HEK293 (cell line): ENCODE measurements at regions not wholly inside any gene's neighbourhood (a gene's known extent, or its start where the extent isn't known, plus 50 kb on each side); places are given as distances from the start of the nearest gene placed in this dataset.

Experiments
- CTCF ChIA-PET: fragments of 350-600 bp; formaldehyde crosslinking; extraction: SDS; loops from one replicate; lab custom pipeline; 2021; ENCODE audit warnings: antibody characterized with exemption; lab: Yijun Ruan, JAX
- POLR2A ChIA-PET: fragments of 300-600 bp; formaldehyde crosslinking; extraction: SDS; loops from one replicate; lab custom pipeline; 2020; ENCODE audit warnings: antibody characterized with exemption, inconsistent platforms; lab: Yijun Ruan, JAX
- H3K27ac ChIP-seq: fragments of 200-500 bp; sonication (Bioruptor generic); 2 replicates; pipeline ENCODE4 v1.5.1; 2014; ENCODE audit warnings: low read depth, low read length, control low read depth, inconsistent platforms; ENCODE audit errors: extremely low read depth
- H3K36me3 ChIP-seq, 2 experiments: fragments of 200-500 bp in 1 of 2; sonication (Bioruptor generic) in 1 of 2; 1 replicate in 1 of 2; 2 replicates in 1 of 2; pipeline ENCODE4 v1.5.1; 2014 to 2017; ENCODE audit warnings: inconsistent platforms in 2 of 2, low read length in 2 of 2; ENCODE audit not compliant: control insufficient read depth in 2 of 2, insufficient read depth in 1 of 2
- H3K4me1 ChIP-seq: fragments of 200-500 bp; sonication (Bioruptor generic); 2 replicates; pipeline ENCODE4 v1.5.1; 2014; ENCODE audit warnings: mild to moderate bottlenecking, low read length, inconsistent platforms; ENCODE audit not compliant: control insufficient read depth, insufficient read depth
- H3K4me3 ChIP-seq: 2 replicates; pipeline ENCODE4 v1.5.1; 2011; ENCODE audit warnings: low read depth, mild to moderate bottlenecking, control low read depth, low read length, moderate library complexity
- H3K9me3 ChIP-seq: fragments of 200-500 bp; sonication (Bioruptor generic); 2 replicates; pipeline ENCODE4 v1.5.1; 2014; ENCODE audit warnings: low read depth, low read length, inconsistent platforms; ENCODE audit not compliant: control insufficient read depth, insufficient read depth
- GLI2 ChIP-seq: fragments of 450-650 bp; formaldehyde crosslinking; IDR thresholded peaks from 2 replicates; pipeline ENCODE4; 2017; ENCODE audit warnings: missing biosample characterization, missing genetic modification characterization, low read depth, borderline replicate concordance
- IKZF3 ChIP-seq: fragments of 450-650 bp; IDR thresholded peaks from 2 replicates; pipeline ENCODE4 v1.5.0; 2018; ENCODE audit warnings: missing biosample characterization, mild to moderate bottlenecking, missing genetic modification characterization, moderate library complexity
- INSM2 ChIP-seq: fragments of 450-650 bp; formaldehyde crosslinking; IDR thresholded peaks from 2 replicates; pipeline ENCODE4 v1.5.1; 2016; ENCODE audit warnings: missing biosample characterization, missing genetic modification characterization
- OVOL3 ChIP-seq: fragments of 450-650 bp; formaldehyde crosslinking; IDR thresholded peaks from 2 replicates; pipeline ENCODE4 v1.5.1; 2016; ENCODE audit warnings: missing biosample characterization, missing genetic modification characterization
- SALL2 ChIP-seq: fragments of 450-650 bp; formaldehyde crosslinking; IDR thresholded peaks from 2 replicates; pipeline ENCODE4 v1.5.0; 2017; ENCODE audit warnings: missing biosample characterization, mild to moderate bottlenecking, missing genetic modification characterization, borderline replicate concordance
- YY1 ChIP-seq: fragments of 450-650 bp; formaldehyde crosslinking; IDR thresholded peaks from 2 replicates; pipeline ENCODE4 v1.5.1; 2018; ENCODE audit warnings: missing biosample characterization, missing genetic modification characterization
- ZBTB11 ChIP-seq: fragments of 450-650 bp; formaldehyde crosslinking; conservative IDR thresholded peaks from 2 replicates; pipeline ENCODE4 v1.5.1; 2016; ENCODE audit warnings: low read depth, missing biosample characterization, missing genetic modification characterization
- ZBTB26 ChIP-seq: fragments of 450-650 bp; formaldehyde crosslinking; optimal IDR thresholded peaks from 2 replicates; pipeline ENCODE3; 2016; ENCODE audit warnings: missing biosample characterization, mild to moderate bottlenecking, missing genetic modification characterization
- ZBTB44 ChIP-seq: fragments of 450-650 bp; IDR thresholded peaks from 2 replicates; pipeline ENCODE4 v1.5.1; 2018; ENCODE audit warnings: missing biosample characterization, mild to moderate bottlenecking, missing genetic modification characterization
- ZNF121 ChIP-seq: fragments of 450-650 bp; formaldehyde crosslinking; IDR thresholded peaks from 2 replicates; pipeline ENCODE4 v1.5.1; 2016; ENCODE audit warnings: missing biosample characterization, missing genetic modification characterization
- ZNF133 ChIP-seq: fragments of 450-650 bp; formaldehyde crosslinking; IDR thresholded peaks from 2 replicates; pipeline ENCODE4 v1.5.1; 2016; ENCODE audit warnings: missing biosample characterization, missing genetic modification characterization
- ZNF16 ChIP-seq: fragments of 450-650 bp; formaldehyde crosslinking; IDR thresholded peaks from 2 replicates; pipeline ENCODE4 v1.5.1; 2016; ENCODE audit warnings: low read depth, missing biosample characterization, missing genetic modification characterization
- ZNF335 ChIP-seq: fragments of 450-650 bp; formaldehyde crosslinking; conservative IDR thresholded peaks from 2 replicates; pipeline ENCODE4 v1.5.1; 2016; ENCODE audit warnings: missing biosample characterization, missing genetic modification characterization
- ZNF354C ChIP-seq: fragments of 450-650 bp; formaldehyde crosslinking; IDR thresholded peaks from 2 replicates; pipeline ENCODE4 v1.5.1; 2016; ENCODE audit warnings: missing biosample characterization, missing genetic modification characterization, low read depth, borderline replicate concordance
- ZNF600 ChIP-seq: fragments of 450-650 bp; formaldehyde crosslinking; IDR thresholded peaks from 2 replicates; pipeline ENCODE4 v1.5.1; 2016; ENCODE audit warnings: missing biosample characterization, missing genetic modification characterization
- ZNF623 ChIP-seq: fragments of 450-650 bp; formaldehyde crosslinking; IDR thresholded peaks from 2 replicates; pipeline ENCODE4 v1.5.1; 2016; ENCODE audit warnings: missing biosample characterization, missing genetic modification characterization
- ZNF677 ChIP-seq: fragments of 450-650 bp; IDR thresholded peaks from 2 replicates; pipeline ENCODE4 v1.5.0; 2018; ENCODE audit warnings: missing biosample characterization, mild to moderate bottlenecking, missing genetic modification characterization, moderate library complexity
- ZNF830 ChIP-seq: fragments of 450-650 bp; IDR thresholded peaks from 2 replicates; pipeline ENCODE4 v1.5.0; 2018; ENCODE audit warnings: missing biosample characterization, missing genetic modification characterization, low read depth, mild to moderate bottlenecking, moderate library complexity
- ZSCAN23 ChIP-seq: fragments of 450-650 bp; formaldehyde crosslinking; IDR thresholded peaks from 2 replicates; pipeline ENCODE4 v1.5.1; 2016; ENCODE audit warnings: missing biosample characterization, missing genetic modification characterization

- TF ChIP-seq ZNF16 (tag by site-specific recombination) (no peak), ZBTB11 (tag by site-specific recombination) (no peak), GLI2 (tag by site-specific recombination) (no peak), INSM2 (no peak)
- no peaks in the 10 kb centered on the region for H3K9me3 ChIP-seq
- CTCF ChIA-PET: interaction anchor here (0.6 kb wide), 1 partner anchor 1203 kb away, joined by 3 read pairs; no protein-coding TSS in a partner anchor
- H3K36me3 ChIP-seq: no peaks in the 10 kb centered on the region
- H3K27ac ChIP-seq: no peak overlapping the region
- POLR2A ChIA-PET: no interaction called here
- no peaks in the 10 kb centered on the region for H3K4me1 ChIP-seq
- H3K4me3 ChIP-seq: no peak overlapping the region
Observed at GRCh38 chr18:68418881-68419280, 296.0 kb downstream of the TMX3 start.

- no peak for TF ChIP-seq IKZF3 (tag by site-specific recombination)
- no peak for TF ChIP-seq ZNF335 (tag by site-specific recombination)
- TF ChIP-seq ZNF830 (tag by site-specific recombination): no peak
- no peak for TF ChIP-seq ZSCAN23
- no peak for TF ChIP-seq ZNF600 (tag by site-specific recombination)
- no peak for TF ChIP-seq ZNF677
- TF ChIP-seq ZNF354C (tag by site-specific recombination): no peak
- TF ChIP-seq YY1: no peak
- no peak for TF ChIP-seq ZBTB44 (tag by site-specific recombination)
- TF ChIP-seq ZNF623 (tag by site-specific recombination): no peak
- no peak for TF ChIP-seq ZNF133 (tag by site-specific recombination)
- TF ChIP-seq OVOL3 (tag by site-specific recombination): no peak
- no peak for TF ChIP-seq ZNF121
- TF ChIP-seq ZBTB26 (tag by site-specific recombination): no peak
- no peak for TF ChIP-seq SALL2
- TF ChIP-seq, all 188 proteins: peak for 0
- POLR2A ChIA-PET: no interaction called here
- H3K36me3 ChIP-seq: no peaks in the 10 kb centered on the region
- H3K9me3 ChIP-seq: no peaks in the 10 kb centered on the region
- H3K27ac ChIP-seq: no peak overlapping the region
- no peak overlapping the region for H3K4me3 ChIP-seq
- no peaks in the 10 kb centered on the region for H3K4me1 ChIP-seq
- CTCF ChIA-PET: interaction anchor here (0.6 kb wide), 1 partner anchor 1202 kb away, joined by 3 read pairs; no protein-coding TSS in a partner anchor
Observed at GRCh38 chr18:68418226-68418868, 296.6 kb downstream of the TMX3 start.
